ENCODE measurements at regions not wholly inside any gene's neighbourhood (a gene's known extent, or its start where the extent isn't known, plus 50 kb on each side); places are given as distances from the start of the nearest gene placed in this dataset.

DNA sequence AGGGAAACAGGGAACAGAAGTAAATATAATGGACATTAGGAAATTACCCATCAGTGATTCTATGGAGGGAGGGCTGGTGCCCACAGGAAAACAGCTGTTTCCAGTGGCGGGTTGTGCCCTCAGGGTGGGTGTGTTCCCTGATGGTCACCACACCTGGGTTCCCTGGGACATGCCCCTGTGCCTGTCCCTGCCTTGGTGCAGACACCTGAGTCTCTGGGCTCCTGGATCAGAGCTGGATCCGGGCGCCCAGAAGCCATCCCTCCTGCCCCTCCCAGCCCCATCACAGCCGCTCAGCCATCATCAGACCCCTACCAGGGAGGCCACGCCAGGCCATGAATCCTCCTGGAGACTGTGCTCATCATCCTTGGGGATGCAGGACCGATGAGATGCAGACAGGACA is 307.2 kb upstream of the SFSWAP start:
- Mint-ChIP-seq H3K9me3 (ENCODE audit: low read depth) (peaks cover 9% of the 10 kb centered on the region), H3K4me1 (ENCODE audit: low read depth) (no peaks in the 10 kb centered on the region), H3K36me3 (ENCODE audit: insufficient read depth) (no peaks in the 10 kb centered on the region), H3K27ac (no peak overlapping the region), H3K4me3 (ENCODE audit: low read depth) (no peak overlapping the region), H3K27me3 (peaks cover 12% of the 10 kb centered on the region)
- no peak for DNase-seq (ENCODE audit: low spot score, unreplicated experiment)
- TF ChIP-seq, protein P1, sequence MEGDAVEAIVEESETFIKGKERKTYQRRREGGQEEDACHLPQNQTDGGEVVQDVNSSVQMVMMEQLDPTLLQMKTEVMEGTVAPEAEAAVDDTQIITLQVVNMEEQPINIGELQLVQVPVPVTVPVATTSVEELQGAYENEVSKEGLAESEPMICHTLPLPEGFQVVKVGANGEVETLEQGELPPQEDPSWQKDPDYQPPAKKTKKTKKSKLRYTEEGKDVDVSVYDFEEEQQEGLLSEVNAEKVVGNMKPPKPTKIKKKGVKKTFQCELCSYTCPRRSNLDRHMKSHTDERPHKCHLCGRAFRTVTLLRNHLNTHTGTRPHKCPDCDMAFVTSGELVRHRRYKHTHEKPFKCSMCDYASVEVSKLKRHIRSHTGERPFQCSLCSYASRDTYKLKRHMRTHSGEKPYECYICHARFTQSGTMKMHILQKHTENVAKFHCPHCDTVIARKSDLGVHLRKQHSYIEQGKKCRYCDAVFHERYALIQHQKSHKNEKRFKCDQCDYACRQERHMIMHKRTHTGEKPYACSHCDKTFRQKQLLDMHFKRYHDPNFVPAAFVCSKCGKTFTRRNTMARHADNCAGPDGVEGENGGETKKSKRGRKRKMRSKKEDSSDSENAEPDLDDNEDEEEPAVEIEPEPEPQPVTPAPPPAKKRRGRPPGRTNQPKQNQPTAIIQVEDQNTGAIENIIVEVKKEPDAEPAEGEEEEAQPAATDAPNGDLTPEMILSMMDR (IDR thresholded peaks at IDR 0.05; ENCODE audit: unreplicated experiment) = no peak

DNA sequence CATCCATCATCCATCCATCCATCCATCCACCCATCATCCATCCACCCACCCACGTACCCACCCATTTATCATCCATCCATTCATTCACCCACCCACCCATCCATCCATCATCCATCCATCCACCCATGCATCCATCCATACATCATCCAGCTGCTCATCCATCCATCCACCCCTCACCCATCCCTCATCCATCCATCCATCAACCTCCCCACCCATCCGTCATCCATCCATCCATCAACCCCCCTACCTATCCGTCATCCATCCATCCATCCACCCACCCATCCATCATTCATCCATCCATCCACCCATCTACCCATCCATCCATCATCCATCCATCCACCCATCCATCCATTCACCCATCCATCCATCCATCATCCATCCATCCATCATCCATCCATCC is 306.2 kb upstream of the SFSWAP start:
- peaks cover 15% of the 10 kb centered on the region for H3K27me3 Mint-ChIP-seq
- no peak overlapping the region for H3K4me3 Mint-ChIP-seq (ENCODE audit: low read depth)
- TF ChIP-seq, protein P1 (IDR thresholded peaks at IDR 0.05; ENCODE audit: unreplicated experiment) = no peak
- no peaks in the 10 kb centered on the region for H3K36me3 Mint-ChIP-seq (ENCODE audit: insufficient read depth)
- DNase-seq (ENCODE audit: low spot score, unreplicated experiment) = no peak
- H3K4me1 Mint-ChIP-seq (ENCODE audit: low read depth) = no peaks in the 10 kb centered on the region
- no peak overlapping the region for H3K27ac Mint-ChIP-seq
- H3K9me3 Mint-ChIP-seq (ENCODE audit: low read depth) = peaks cover under 1% of the 10 kb centered on the region

DNA sequence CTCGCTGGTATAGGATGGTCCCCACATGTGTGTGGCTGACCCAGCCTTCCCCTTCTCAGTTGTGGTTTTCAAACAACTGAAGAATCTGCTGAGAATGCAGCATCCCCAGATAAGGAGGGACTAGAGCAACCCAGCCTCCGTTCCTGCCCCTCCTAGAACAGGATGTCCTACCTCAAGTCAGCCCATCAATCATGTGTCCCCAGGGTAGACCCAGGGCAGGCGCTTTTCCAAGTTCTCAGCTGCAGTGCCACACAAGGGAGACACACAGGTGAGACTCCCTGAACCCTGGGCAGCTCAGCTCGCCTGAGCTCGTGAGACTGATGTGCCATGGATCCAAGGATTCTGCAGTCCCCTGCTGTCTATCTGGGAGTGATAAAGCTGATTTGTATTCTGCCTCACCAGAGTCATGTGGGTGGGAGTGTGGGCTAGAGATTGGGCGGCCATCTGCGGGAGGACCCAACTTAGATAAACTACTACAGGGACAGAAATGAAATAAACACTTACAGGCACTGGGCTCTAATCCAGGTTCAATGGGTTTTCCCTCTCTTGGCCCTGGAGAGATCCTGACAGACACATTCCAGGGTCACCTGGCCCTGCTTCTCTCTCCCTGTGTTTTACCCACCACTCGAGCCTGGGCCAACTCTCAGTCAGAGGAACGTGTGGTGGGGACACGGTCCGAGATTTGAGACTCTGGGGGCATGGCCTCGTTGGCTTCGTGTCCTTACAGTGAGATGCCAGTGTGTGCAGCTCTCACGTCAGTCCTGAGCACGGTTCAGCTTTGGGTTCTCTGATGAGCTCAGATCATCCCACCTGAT is 303.5 kb upstream of the SFSWAP start:
- TF ChIP-seq, protein P1 (IDR thresholded peaks at IDR 0.05; ENCODE audit: unreplicated experiment) = no peak
- H3K27me3 Mint-ChIP-seq = peaks cover 24% of the 10 kb centered on the region
- no peaks in the 10 kb centered on the region for H3K9me3 Mint-ChIP-seq (ENCODE audit: low read depth)
- no peaks in the 10 kb centered on the region for H3K36me3 Mint-ChIP-seq (ENCODE audit: insufficient read depth)
- no peaks in the 10 kb centered on the region for H3K4me1 Mint-ChIP-seq (ENCODE audit: low read depth)
- no peak for DNase-seq (ENCODE audit: low spot score, unreplicated experiment)
- H3K4me3 Mint-ChIP-seq (ENCODE audit: low read depth) = no peak overlapping the region
- H3K27ac Mint-ChIP-seq = no peak overlapping the region

GRCh38 chr12:131408036-131408365 is 302.9 kb upstream of the SFSWAP start:
- no peak for DNase-seq (ENCODE audit: low spot score, unreplicated experiment)
- H3K27me3 Mint-ChIP-seq = peaks cover 28% of the 10 kb centered on the region

GRCh38 chr12:131408484-131408883 is 302.4 kb upstream of the SFSWAP start:
- Mint-ChIP-seq H3K36me3 (ENCODE audit: insufficient read depth) (no peaks in the 10 kb centered on the region), H3K27ac (no peak overlapping the region), H3K27me3 (peaks cover 28% of the 10 kb centered on the region), H3K9me3 (ENCODE audit: low read depth) (no peaks in the 10 kb centered on the region), H3K4me1 (ENCODE audit: low read depth) (no peaks in the 10 kb centered on the region), H3K4me3 (ENCODE audit: low read depth) (no peak overlapping the region)
- TF ChIP-seq, protein P1 (IDR thresholded peaks at IDR 0.05; ENCODE audit: unreplicated experiment) = no peak
- DNase-seq (ENCODE audit: low spot score, unreplicated experiment) = no peak

More at GRCh38 chr12:131408036-131408365, 302.9 kb upstream of the SFSWAP start:
- no peaks in the 10 kb centered on the region for H3K9me3 Mint-ChIP-seq (ENCODE audit: low read depth)
- H3K27ac Mint-ChIP-seq = no peak overlapping the region
- H3K4me3 Mint-ChIP-seq (ENCODE audit: low read depth) = no peak overlapping the region
- no peaks in the 10 kb centered on the region for H3K4me1 Mint-ChIP-seq (ENCODE audit: low read depth)
- TF ChIP-seq, protein P1 (IDR thresholded peaks at IDR 0.05; ENCODE audit: unreplicated experiment) = no peak
- H3K36me3 Mint-ChIP-seq (ENCODE audit: insufficient read depth) = no peaks in the 10 kb centered on the region
